Activated T-cell treated with anti-CD3 and anti-CD28 coated beads for 24 hours (primary cell): ENCODE measurements at regions not wholly inside any gene's neighbourhood (a gene's known extent, or its start where the extent isn't known, plus 50 kb on each side); places are given as distances from the start of the nearest gene placed in this dataset.

ENCODE experiments used
- DNase-seq: peaks from one replicate; pipeline ENCODE4 v3.0.0-alpha.2; 2020; ENCODE audit warnings: low read depth

- DNase-seq, result no peak
These were observed 932.7 kb downstream of the ZPLD1 start for GRCh38 chr3:103367481-103367880.

- no peak for DNase-seq
These were observed 936.6 kb downstream of the ZPLD1 start for GRCh38 chr3:103371411-103371810.

GRCh38 chr3:103372031-103372430 is 937.2 kb downstream of the ZPLD1 start:
- DNase-seq, result no peak

- no peak for DNase-seq
These were observed 945.6 kb downstream of the ZPLD1 start for GRCh38 chr3:103380391-103380790.

GRCh38 chr3:103381296-103382079 is 946.7 kb downstream of the ZPLD1 start:
- no peak for DNase-seq

GRCh38 chr3:103385961-103386656 is 951.3 kb downstream of the ZPLD1 start:
- no peak for DNase-seq

- DNase-seq, result no peak
These were observed 953.4 kb downstream of the ZPLD1 start for GRCh38 chr3:103388214-103388613.

GRCh38 chr3:103389356-103389755 is 954.5 kb downstream of the ZPLD1 start:
- DNase-seq, result no peak

GRCh38 chr3:103393395-103394186 is 958.8 kb downstream of the ZPLD1 start:
- no peak for DNase-seq

- DNase-seq, result no peak
These were observed 968.4 kb downstream of the ZPLD1 start for GRCh38 chr3:103403191-103403590.

- no peak for DNase-seq
These were observed 971.6 kb downstream of the ZPLD1 start for GRCh38 chr3:103406320-103406850.

- no peak for DNase-seq
These were observed 975.4 kb downstream of the ZPLD1 start for GRCh38 chr3:103410231-103410630.

GRCh38 chr3:103421460-103421859 is 986.6 kb downstream of the ZPLD1 start:
- DNase-seq, result no peak

- no peak for DNase-seq
These were observed 1003.1 kb downstream of the ZPLD1 start for GRCh38 chr3:103437883-103438282.

GRCh38 chr3:103440539-103441203 is 1005.9 kb downstream of the ZPLD1 start:
- DNase-seq, result no peak

- no peak for DNase-seq
These were observed 1012.3 kb downstream of the ZPLD1 start for GRCh38 chr3:103446953-103447629.

- DNase-seq, result no peak
These were observed 1018.3 kb downstream of the ZPLD1 start for GRCh38 chr3:103453152-103453551.

- DNase-seq, result no peak
These were observed 1025.0 kb downstream of the ZPLD1 start for GRCh38 chr3:103459815-103460214.

GRCh38 chr3:103470498-103470897 is 1035.7 kb downstream of the ZPLD1 start:
- no peak for DNase-seq

GRCh38 chr3:103494011-103494410 is 1059.2 kb downstream of the ZPLD1 start:
- DNase-seq, result no peak

GRCh38 chr3:103494512-103494911 is 1059.7 kb downstream of the ZPLD1 start:
- DNase-seq, result no peak
